ENCODE measurements at regions not wholly inside any gene's neighbourhood (a gene's known extent, or its start where the extent isn't known, plus 50 kb on each side); places are given as distances from the start of the nearest gene placed in this dataset.

GRCh38 chr1:240695416-240695815, 83.5 kb upstream of the GREM2 start:
- Histone ChIP-seq H3K27ac (ENCODE audit: control insufficient read depth, insufficient read depth) (no peak overlapping the region), H3K4me3 (no peak overlapping the region), H3K9ac (ENCODE audit: control insufficient read depth, insufficient read depth, low read length) (no peak overlapping the region), H3K9me3 (replicated peaks; ENCODE audit: control insufficient read depth, insufficient read depth, low read length) (no peaks in the 10 kb centered on the region), H3K36me3 (ENCODE audit: control insufficient read depth in 2 of 2, insufficient read depth in 2 of 2, low read length in 1 of 2) (no peaks in the 10 kb centered on the region), H3K4me1 (ENCODE audit: control insufficient read depth, insufficient read depth, low read length) (no peaks in the 10 kb centered on the region), H4K20me1 (ENCODE audit: control insufficient read depth, insufficient read depth) (no peaks in the 10 kb centered on the region), H3K4me2 (ENCODE audit: control insufficient read depth, insufficient read depth) (no peak overlapping the region), H3K79me2 (ENCODE audit: control insufficient read depth, insufficient read depth, low read length) (no peaks in the 10 kb centered on the region), H2AFZ (ENCODE audit: control insufficient read depth, low read depth, low read length) (no peak overlapping the region), H3K27me3 (replicated peaks in 1 of 2; ENCODE audit: control insufficient read depth in 2 of 2, insufficient read depth in 2 of 2, low read length in 1 of 2) (no peaks in the 10 kb centered on the region)
- no TSS peak for BruUV-seq (replicated peaks)
- TF ChIP-seq TCF12 (IDR thresholded peaks at IDR 0.05; ENCODE audit: low read depth, low read length) (no peak), ZNF687 (IDR thresholded peaks at IDR 0.05) (no peak), MTA2 (IDR thresholded peaks at IDR 0.05; ENCODE audit: low read depth) (no peak), RFX5 (IDR thresholded peaks at IDR 0.05; ENCODE audit: low read depth, low read length) (no peak), CREB1 (IDR thresholded peaks at IDR 0.05; ENCODE audit: low read depth) (no peak), TAF1 (IDR thresholded peaks at IDR 0.05; ENCODE audit: borderline replicate concordance, low read depth, low read length) (no peak), NFYB (IDR thresholded peaks at IDR 0.05; ENCODE audit: insufficient read depth, low read depth, low read length) (no peak), ASH2L (IDR thresholded peaks at IDR 0.05; ENCODE audit: borderline replicate concordance, low read depth) (no peak), SUZ12 (IDR thresholded peaks at IDR 0.05; ENCODE audit: unreplicated experiment) (no peak), NFYA (IDR thresholded peaks at IDR 0.05; ENCODE audit: borderline replicate concordance, low read depth, low read length) (no peak), IRF4 (IDR thresholded peaks at IDR 0.05; ENCODE audit: low read depth, low read length) (no peak), MEF2B (IDR thresholded peaks at IDR 0.05; ENCODE audit: partially characterized antibody, poor library complexity, severe bottlenecking) (no peak), EP300 (IDR thresholded peaks at IDR 0.05; ENCODE audit: borderline replicate concordance in 1 of 2, control insufficient read depth in 1 of 2, low read depth in 2 of 2, low read length in 2 of 2) (no peak), HDGF (IDR thresholded peaks at IDR 0.05) (no peak), SREBF2 (IDR thresholded peaks at IDR 0.05; ENCODE audit: low read length) (no peak), SP1 (IDR thresholded peaks at IDR 0.05; ENCODE audit: low read depth, low read length) (no peak)
- TF ChIP-seq, protein P1, sequence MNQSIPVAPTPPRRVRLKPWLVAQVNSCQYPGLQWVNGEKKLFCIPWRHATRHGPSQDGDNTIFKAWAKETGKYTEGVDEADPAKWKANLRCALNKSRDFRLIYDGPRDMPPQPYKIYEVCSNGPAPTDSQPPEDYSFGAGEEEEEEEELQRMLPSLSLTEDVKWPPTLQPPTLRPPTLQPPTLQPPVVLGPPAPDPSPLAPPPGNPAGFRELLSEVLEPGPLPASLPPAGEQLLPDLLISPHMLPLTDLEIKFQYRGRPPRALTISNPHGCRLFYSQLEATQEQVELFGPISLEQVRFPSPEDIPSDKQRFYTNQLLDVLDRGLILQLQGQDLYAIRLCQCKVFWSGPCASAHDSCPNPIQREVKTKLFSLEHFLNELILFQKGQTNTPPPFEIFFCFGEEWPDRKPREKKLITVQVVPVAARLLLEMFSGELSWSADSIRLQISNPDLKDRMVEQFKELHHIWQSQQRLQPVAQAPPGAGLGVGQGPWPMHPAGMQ (IDR thresholded peaks at IDR 0.05; ENCODE audit: borderline replicate concordance), result no peak
- TF ChIP-seq, protein P2, sequence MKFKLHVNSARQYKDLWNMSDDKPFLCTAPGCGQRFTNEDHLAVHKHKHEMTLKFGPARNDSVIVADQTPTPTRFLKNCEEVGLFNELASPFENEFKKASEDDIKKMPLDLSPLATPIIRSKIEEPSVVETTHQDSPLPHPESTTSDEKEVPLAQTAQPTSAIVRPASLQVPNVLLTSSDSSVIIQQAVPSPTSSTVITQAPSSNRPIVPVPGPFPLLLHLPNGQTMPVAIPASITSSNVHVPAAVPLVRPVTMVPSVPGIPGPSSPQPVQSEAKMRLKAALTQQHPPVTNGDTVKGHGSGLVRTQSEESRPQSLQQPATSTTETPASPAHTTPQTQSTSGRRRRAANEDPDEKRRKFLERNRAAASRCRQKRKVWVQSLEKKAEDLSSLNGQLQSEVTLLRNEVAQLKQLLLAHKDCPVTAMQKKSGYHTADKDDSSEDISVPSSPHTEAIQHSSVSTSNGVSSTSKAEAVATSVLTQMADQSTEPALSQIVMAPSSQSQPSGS (IDR thresholded peaks at IDR 0.05; ENCODE audit: low read length), result no peak
- TF ChIP-seq, protein P3, sequence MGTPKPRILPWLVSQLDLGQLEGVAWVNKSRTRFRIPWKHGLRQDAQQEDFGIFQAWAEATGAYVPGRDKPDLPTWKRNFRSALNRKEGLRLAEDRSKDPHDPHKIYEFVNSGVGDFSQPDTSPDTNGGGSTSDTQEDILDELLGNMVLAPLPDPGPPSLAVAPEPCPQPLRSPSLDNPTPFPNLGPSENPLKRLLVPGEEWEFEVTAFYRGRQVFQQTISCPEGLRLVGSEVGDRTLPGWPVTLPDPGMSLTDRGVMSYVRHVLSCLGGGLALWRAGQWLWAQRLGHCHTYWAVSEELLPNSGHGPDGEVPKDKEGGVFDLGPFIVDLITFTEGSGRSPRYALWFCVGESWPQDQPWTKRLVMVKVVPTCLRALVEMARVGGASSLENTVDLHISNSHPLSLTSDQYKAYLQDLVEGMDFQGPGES (IDR thresholded peaks at IDR 0.05), result no peak
- in situ Hi-C loops (cut with MboI), result no loop called here
- RAD21 ChIA-PET (ENCODE audit: unreplicated experiment), result no interaction called here
- ATAC-seq, result no peak
- POLR2A ChIA-PET, result no interaction called here
- DNase-seq (ENCODE audit: low read depth, low spot score), result no peak
- FAIRE-seq, result no peak
- CTCF ChIA-PET, result no interaction called here
- intact Hi-C loops (cut with micrococcal nuclease; ENCODE audit: unreplicated experiment), result no loop called here
- SMC1A ChIA-PET (ENCODE audit: uncharacterized antibody, unreplicated experiment), result no interaction called here
- WGBS (ENCODE audit: insufficient coverage, insufficient replicate concordance, low lambda C conversion rate, missing lambda C conversion rate), result 59% methylated on average over 3 of the region's 4 CpGs
